ENCODE measurements at regions not wholly inside any gene's neighbourhood (a gene's known extent, or its start where the extent isn't known, plus 50 kb on each side); places are given as distances from the start of the nearest gene placed in this dataset.

- Histone ChIP-seq H3K36me3 (no peaks in the 10 kb centered on the region), H3K9me3 (no peaks in the 10 kb centered on the region), H3K27me3 (no peaks in the 10 kb centered on the region), H3K4me3 (no peak overlapping the region)
- DNase-seq: no peak
Observed at GRCh38 chr2:63784461-63784860, 57.2 kb upstream of the UGP2 start.

DNA sequence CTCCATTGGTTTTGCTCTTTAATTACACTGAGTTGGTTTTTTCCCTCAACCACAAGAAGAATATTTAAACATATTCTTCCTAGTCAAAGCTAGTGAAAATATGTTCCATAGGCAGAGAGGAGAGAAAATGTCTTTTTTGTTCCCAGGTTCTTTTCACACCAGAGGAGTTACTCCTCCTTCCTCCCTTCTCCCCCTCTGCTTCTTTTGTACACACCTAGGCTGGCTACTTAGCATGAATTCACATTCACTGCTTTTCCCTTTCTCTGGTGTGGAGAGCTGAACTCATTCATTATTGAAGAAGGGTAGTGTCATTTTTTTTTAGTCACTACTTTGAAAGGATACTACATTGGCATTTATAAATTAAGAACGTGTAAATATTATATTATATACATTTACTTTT is 56.6 kb upstream of the UGP2 start:
- Histone ChIP-seq H3K9me3 (no peaks in the 10 kb centered on the region), H3K4me3 (no peak overlapping the region), H3K27me3 (no peaks in the 10 kb centered on the region), H3K36me3 (no peaks in the 10 kb centered on the region)
- DNase-seq: no peak

DNA sequence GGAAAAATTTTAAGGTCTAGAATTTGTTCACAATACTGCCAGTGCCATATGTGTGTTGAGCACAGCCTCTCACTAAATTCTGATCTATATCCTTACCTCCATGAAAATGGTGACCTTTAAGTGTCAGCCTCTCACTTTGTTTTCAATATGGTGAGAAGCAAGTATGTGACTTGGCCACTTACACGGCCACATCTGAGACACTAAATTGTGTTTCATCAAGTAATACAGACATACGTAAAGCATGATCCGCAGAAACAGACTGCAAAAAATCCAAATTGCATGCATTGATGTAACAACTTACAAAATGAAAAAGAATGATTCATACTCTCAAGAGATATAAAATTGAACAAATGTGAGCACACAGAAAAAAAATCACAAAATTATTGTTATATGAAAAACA is 55.2 kb upstream of the UGP2 start:
- Histone ChIP-seq H3K9me3 (no peaks in the 10 kb centered on the region), H3K27me3 (no peaks in the 10 kb centered on the region), H3K36me3 (no peaks in the 10 kb centered on the region), H3K4me3 (no peak overlapping the region)
- DNase-seq: no peak

- no peak overlapping the region for H3K4me3 ChIP-seq
- H3K27me3 ChIP-seq: no peaks in the 10 kb centered on the region
- DNase-seq: no peak
- no peaks in the 10 kb centered on the region for H3K36me3 ChIP-seq
- no peaks in the 10 kb centered on the region for H3K9me3 ChIP-seq
Observed at GRCh38 chr2:63788071-63788470, 53.6 kb upstream of the UGP2 start.

GRCh38 chr2:63789338-63790020 is 52.2 kb upstream of the UGP2 start:
- H3K36me3 ChIP-seq: no peaks in the 10 kb centered on the region
- DNase-seq: no peak
- no peaks in the 10 kb centered on the region for H3K9me3 ChIP-seq
- H3K27me3 ChIP-seq: no peaks in the 10 kb centered on the region
- no peak overlapping the region for H3K4me3 ChIP-seq

DNA sequence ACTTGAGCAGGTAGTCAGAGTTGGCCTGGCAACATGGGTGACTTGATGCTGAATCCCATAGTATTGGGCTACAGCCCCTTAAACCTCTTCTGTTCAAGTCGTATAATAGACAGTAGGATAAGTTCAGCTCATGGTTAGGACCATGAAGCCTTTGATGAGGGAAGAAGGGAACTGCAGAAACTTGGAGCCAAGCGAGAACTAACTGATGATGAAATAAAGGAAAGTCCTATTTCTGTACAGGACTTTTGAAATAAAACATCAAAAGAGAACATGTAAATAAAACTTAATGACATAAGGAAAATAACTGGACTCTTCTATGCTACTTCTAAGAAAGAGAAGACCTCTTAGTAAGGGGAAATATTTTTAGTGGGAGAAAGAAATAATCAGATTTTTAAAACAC is 51.2 kb upstream of the UGP2 start:
- Histone ChIP-seq H3K4me3 (no peak overlapping the region), H3K9me3 (no peaks in the 10 kb centered on the region), H3K36me3 (no peaks in the 10 kb centered on the region), H3K27me3 (no peaks in the 10 kb centered on the region)
- no peak for DNase-seq

GRCh38 chr2:63790906-63791305 is 50.8 kb upstream of the UGP2 start:
- DNase-seq: peak; percentile 56
- Histone ChIP-seq H3K9me3 (no peaks in the 10 kb centered on the region), H3K36me3 (no peaks in the 10 kb centered on the region), H3K27me3 (no peaks in the 10 kb centered on the region), H3K4me3 (no peak overlapping the region)

- Histone ChIP-seq H3K9me3 (no peaks in the 10 kb centered on the region), H3K36me3 (no peaks in the 10 kb centered on the region), H3K4me3 (no peak overlapping the region), H3K27me3 (no peaks in the 10 kb centered on the region)
- DNase-seq: no peak
Observed at GRCh38 chr2:63791387-63791786, 50.3 kb upstream of the UGP2 start.
